DMS 273 (cell line): ENCODE measurements at regions not wholly inside any gene's neighbourhood (a gene's known extent, or its start where the extent isn't known, plus 50 kb on each side); places are given as distances from the start of the nearest gene placed in this dataset.

Source experiments
- DNase-seq: peaks from one replicate; lab custom pipeline; 2025; ENCODE audit not compliant: unreplicated experiment; lab: John Stamatoyannopoulos, UW

- peak; percentile 36 for DNase-seq
These were observed 75.6 kb downstream of the ICOS start for GRCh38 chr2:204012072-204012653.

GRCh38 chr2:204015118-204015843, 78.7 kb downstream of the ICOS start:
- no peak for DNase-seq

- peak; percentile 2 for DNase-seq
These were observed 82.2 kb downstream of the ICOS start for GRCh38 chr2:204018717-204019116.

DNA sequence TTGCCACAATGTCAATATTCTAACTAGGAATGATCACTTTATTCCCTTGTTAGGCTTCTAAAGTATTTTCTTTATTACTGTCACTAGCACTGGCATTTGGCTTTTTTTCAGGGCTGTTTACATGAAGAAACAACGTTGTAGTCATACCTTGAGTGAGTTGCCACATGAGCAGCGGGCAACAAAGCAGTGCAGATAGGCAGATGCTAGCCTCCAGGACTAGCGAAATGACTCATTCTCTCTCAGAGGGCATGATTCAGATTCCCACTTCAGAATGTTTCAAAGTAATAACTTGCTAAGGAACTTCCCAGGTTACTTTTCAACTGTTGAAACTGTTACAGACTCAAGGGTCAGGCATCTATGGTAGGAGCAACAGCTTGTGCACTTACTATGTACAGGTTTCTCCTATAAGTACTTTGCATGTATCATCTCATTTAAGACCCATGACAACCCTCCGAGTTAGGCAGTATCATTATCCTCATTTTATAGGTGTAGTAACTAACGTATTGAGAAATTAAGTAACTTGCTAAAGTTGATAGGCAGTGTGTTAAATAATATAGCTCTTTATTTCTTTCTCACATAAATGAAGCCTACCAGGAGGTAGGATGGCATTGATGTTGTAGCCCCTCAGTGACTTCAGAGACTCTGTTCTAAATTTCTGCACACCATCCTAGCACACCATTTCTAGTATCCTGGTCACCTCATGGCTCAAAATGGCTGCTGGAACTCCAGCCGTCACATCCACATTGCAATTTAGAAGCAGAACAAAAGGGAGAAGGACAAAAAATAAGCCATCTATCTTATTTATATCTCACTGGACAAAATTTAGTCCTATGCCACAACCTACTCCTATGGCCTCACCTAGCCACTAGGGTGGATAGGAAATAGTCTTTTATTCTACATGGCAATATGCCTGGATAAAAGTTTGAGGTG, 83.3 kb downstream of the ICOS start:
- peak; percentile 3 for DNase-seq

DNA sequence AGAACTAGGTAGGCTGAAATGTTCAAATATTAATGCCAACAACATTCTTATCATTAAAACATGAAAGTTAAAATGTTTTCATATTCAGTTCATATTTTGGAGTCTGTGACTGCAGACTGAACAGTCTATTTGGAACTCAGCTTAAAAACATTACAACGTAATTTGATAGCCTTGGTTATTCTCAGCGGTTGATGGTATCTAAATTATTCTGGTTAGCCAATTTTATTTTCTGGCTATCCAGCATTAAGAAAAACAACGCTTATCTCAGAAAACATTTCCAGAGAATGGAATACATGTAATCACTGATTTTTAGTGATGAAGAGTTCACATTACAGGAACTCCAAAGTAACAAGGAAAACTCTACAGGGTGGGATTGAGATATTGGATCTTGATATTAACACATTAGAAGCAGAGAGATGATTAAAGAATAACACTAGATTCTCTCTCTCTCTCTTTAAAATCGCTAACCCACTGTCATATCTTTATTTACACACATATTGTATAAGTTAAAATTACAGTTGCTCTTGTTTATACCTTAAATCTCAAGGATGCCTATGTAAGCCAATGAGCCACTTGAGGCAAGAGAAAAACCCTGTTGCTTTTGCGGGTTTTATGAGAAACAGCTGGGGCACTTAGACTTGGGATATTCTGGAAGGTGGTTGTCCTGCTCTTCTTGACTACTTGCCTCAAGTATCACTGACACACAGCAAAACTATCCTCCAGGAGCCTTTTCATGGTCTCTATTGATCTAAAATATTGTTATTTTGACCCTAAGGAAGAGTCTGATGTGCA, 84.9 kb downstream of the ICOS start:
- DNase-seq: peak; percentile 31

DNA sequence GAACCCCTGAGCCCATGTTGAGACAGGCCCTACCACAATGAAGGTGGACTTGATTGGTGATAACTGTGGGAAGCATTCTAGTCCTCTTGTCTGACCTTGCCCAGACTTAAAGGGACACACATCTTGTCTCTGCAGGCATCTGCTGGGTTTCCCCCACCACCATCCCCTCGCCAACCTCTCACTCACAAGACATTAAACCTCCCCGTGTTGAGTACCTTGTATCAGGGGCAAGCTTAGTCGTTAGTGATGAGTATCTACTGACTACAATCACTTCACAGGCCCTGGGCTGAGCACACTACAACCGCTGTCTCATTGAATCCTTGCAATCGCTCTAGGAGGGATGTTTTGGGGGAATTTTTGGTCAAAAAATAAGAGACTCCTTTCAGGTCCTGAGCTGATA, 86.0 kb downstream of the ICOS start:
- DNase-seq: no peak

GRCh38 chr2:204023088-204023487, 86.5 kb downstream of the ICOS start:
- no peak for DNase-seq

- peak; percentile 73 for DNase-seq
These were observed 87.9 kb downstream of the ICOS start for GRCh38 chr2:204024503-204024902.

- no peak for DNase-seq
These were observed 88.4 kb downstream of the ICOS start for GRCh38 chr2:204024906-204025475.

DNA sequence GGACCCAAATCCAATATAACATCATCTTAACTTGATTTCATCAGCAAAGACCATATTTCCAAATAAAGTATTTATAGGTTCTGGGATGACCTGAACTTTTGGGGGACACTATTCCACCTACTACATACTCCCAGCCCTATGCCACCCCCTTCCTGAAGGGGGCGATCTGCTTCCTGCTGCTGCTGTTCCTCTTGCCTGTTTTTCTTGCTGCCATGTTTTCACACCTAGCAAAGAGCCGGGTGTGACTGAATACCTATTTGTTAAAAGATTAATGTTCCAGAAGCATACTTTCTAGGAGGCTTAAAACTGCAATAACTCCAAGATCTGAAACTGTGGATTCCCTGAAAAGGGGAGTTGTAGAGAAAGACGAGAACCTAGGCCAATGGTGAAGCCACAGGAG, 89.7 kb downstream of the ICOS start:
- peak; percentile 10 for DNase-seq

GRCh38 chr2:204027091-204027490, 90.5 kb downstream of the ICOS start:
- no peak for DNase-seq

DNA sequence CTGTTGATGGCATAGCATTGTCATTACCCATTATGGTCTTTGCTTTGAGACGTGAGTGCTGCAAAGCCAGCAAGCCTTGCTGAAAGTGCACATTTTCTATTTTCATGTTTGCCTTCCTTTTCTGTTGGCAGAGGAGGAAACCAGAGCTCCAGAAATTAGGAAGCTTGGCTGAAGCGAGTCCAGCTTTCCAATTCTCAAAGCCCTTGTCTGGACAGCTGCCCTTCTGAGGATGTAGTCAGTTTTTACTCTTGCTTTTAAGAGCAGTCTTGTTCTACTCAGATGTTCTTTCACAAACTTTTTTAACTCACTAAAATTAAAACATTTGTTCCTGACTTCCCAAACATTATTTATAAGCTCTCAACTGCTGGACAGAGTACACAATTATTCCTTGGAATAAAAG, 93.8 kb downstream of the ICOS start:
- no peak for DNase-seq

DNA sequence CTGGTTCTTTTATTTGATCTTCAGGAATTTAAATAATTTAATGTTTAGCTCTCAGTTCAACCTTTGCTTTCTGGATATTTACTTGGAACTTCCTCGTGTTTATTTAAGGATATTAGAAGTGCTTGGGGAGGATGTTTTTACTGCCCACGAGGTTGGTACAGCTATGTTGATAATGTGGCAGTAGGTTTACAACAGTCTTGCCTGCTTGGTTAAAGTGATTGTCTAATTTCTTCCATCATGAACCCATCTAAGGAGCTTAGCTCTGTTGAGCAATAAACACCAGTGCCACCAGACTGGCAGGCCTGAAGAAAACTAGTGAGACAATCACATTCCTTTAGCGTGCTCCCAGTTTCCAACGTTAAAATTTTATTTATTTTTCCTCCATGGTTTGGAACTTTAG, 94.5 kb downstream of the ICOS start:
- no peak for DNase-seq

DNA sequence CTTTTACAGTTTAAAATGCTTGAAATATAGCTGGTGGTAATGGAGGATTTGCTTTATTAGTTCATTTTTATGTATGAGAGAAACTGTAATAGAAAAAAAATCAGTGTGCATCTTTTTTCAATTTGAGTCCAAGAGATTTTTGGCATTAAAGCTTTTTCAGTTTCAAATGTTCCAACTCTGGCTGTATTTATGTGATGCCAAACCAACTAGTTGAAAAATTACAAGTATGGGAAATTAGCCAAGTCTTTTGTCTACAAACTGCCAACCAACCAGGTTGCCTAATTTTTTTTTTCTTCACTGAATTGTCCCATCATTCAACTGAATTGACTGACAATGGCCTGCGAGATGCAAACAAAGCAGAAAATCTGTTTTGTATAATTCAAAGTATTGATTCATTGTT, 95.7 kb downstream of the ICOS start:
- no peak for DNase-seq

GRCh38 chr2:204033611-204034495, 97.3 kb downstream of the ICOS start:
- no peak for DNase-seq

GRCh38 chr2:204036706-204037105, 100.1 kb downstream of the ICOS start:
- no peak for DNase-seq

- no peak for DNase-seq
These were observed 100.7 kb downstream of the ICOS start for GRCh38 chr2:204037286-204037685.

GRCh38 chr2:204039298-204039838, 102.8 kb downstream of the ICOS start:
- DNase-seq: no peak

GRCh38 chr2:204040016-204040415, 103.5 kb downstream of the ICOS start:
- no peak for DNase-seq
